Left lung (tissue), 4 donors: ENCODE measurements at regions not wholly inside any gene's neighbourhood (a gene's known extent, or its start where the extent isn't known, plus 50 kb on each side); places are given as distances from the start of the nearest gene placed in this dataset.

Experiments used
- ATAC-seq: fragments of 200-7000 bp; cut with Tn5 transposase; one replicate; pipeline ENCODE4 v1.9.1; 2020; ENCODE audit warnings: moderate library complexity
- DNase-seq, 4 donors: peaks; one replicate each; pipeline ENCODE4 v3.0.0-alpha.2; 2013 to 2020
- H3K27ac ChIP-seq, 2 donors: fragments of 200-600 bp; sonication (generic) in 1 of 2; one replicate each; pipeline versions ENCODE4 v1.5.0 to v1.8.0; 2020 to 2021
- H3K27me3 ChIP-seq, 2 donors: fragments of 200-600 bp; sonication (generic) in 1 of 2; one replicate each; pipeline versions ENCODE4 v1.5.0 to v1.8.0; 2020 to 2021
- H3K36me3 ChIP-seq, 2 donors: fragments of 200-600 bp; sonication (generic) in 1 of 2; one replicate each; pipeline versions ENCODE4 v1.5.0 to v1.8.0; 2020 to 2021
- H3K4me1 ChIP-seq, 2 donors: fragments of 200-600 bp; one replicate each; pipeline ENCODE4 v1.8.0; 2021
- H3K4me3 ChIP-seq, 2 donors: fragments of 200-600 bp; sonication (generic) in 1 of 2; one replicate each; pipeline versions ENCODE4 v1.5.0 to v1.8.0; 2020 to 2021; ENCODE audit warnings: mild to moderate bottlenecking in 1 of 2
- H3K9me3 ChIP-seq, 2 donors: fragments of 200-600 bp; sonication (generic) in 1 of 2; one replicate each; pipeline versions ENCODE4 v1.5.0 to v1.8.0; 2020 to 2021
- CTCF ChIP-seq, 2 donors: fragments of 200-600 bp; sonication (generic) in 1 of 2; IDR thresholded peaks; one replicate each; pipeline versions ENCODE4 v1.5.0 to v1.8.0; 2021; ENCODE audit warnings: antibody characterized with exemption in 2 of 2
- intact Hi-C, 2 donors: fragments of 100-400 bp; cut with DNase I; formaldehyde crosslinking; loops; one replicate each; pipeline versions ENCODE4 v1.11.2 to v1.14.2; 2022
- donor health status: DM: no; HTN: yes; CAD: no.
- donor health status: DM: no; HTN: no; CAD: no.

GRCh38 chr4:120636120-120636630 lies 286.4 kb downstream of the PRDM5 start:
- ATAC-seq = no peak
- Histone ChIP-seq H3K9me3 (no peaks in the 10 kb centered on the region), H3K27ac (no peak overlapping the region), H3K36me3 (no peaks in the 10 kb centered on the region), H3K27me3 (no peaks in the 10 kb centered on the region), H3K4me1 (no peaks in the 10 kb centered on the region), H3K4me3 (no peak overlapping the region)
- DNase-seq = no peak
- TF ChIP-seq CTCF (IDR thresholded peaks at IDR 0.05) = no peak
- intact Hi-C loops = no loop called here

GRCh38 chr4:120633810-120634209 lies 288.7 kb downstream of the PRDM5 start:
- no peaks in the 10 kb centered on the region for H3K4me1 ChIP-seq
- no peak for TF ChIP-seq CTCF (IDR thresholded peaks at IDR 0.05)
- H3K36me3 ChIP-seq = no peaks in the 10 kb centered on the region
- H3K27ac ChIP-seq = no peak overlapping the region
- H3K4me3 ChIP-seq = no peak overlapping the region
- no peaks in the 10 kb centered on the region for H3K9me3 ChIP-seq
- intact Hi-C loops = no loop called here
- ATAC-seq (no peak), DNase-seq (no peak)
- H3K27me3 ChIP-seq = no peaks in the 10 kb centered on the region

- no peak for TF ChIP-seq CTCF (IDR thresholded peaks at IDR 0.05)
- Histone ChIP-seq H3K36me3 (no peaks in the 10 kb centered on the region), H3K9me3 (peaks cover 0 to 7% of the 10 kb centered on the region in 2 donors), H3K27ac (no peak overlapping the region), H3K4me3 (no peak overlapping the region), H3K27me3 (no peaks in the 10 kb centered on the region), H3K4me1 (no peaks in the 10 kb centered on the region)
- DNase-seq (no peak), ATAC-seq (no peak)
- intact Hi-C loops = no loop called here
Measured at GRCh38 chr4:120630427-120630826, 292.1 kb downstream of the PRDM5 start.

GRCh38 chr4:120629546-120630108 lies 292.9 kb downstream of the PRDM5 start:
- Histone ChIP-seq H3K4me3 (no peak overlapping the region), H3K27me3 (no peaks in the 10 kb centered on the region), H3K36me3 (no peaks in the 10 kb centered on the region), H3K9me3 (peaks cover 0 to 7% of the 10 kb centered on the region in 2 donors), H3K27ac (no peak overlapping the region), H3K4me1 (no peaks in the 10 kb centered on the region)
- DNase-seq = no peak
- TF ChIP-seq CTCF (IDR thresholded peaks at IDR 0.05) = no peak
- no peak for ATAC-seq
- intact Hi-C loops = no loop called here

- H3K9me3 ChIP-seq = peaks cover 0 to 1% of the 10 kb centered on the region in 2 donors
- DNase-seq (peak in 1 of 4 donors; percentile 6), ATAC-seq (no peak)
- no peaks in the 10 kb centered on the region for H3K36me3 ChIP-seq
- no peaks in the 10 kb centered on the region for H3K4me1 ChIP-seq
- no peaks in the 10 kb centered on the region for H3K27me3 ChIP-seq
- TF ChIP-seq CTCF (IDR thresholded peaks at IDR 0.05) = no peak
- no peak overlapping the region for H3K27ac ChIP-seq
- no peak overlapping the region for H3K4me3 ChIP-seq
- intact Hi-C loops = no loop called here
Measured at GRCh38 chr4:120622601-120623000, 299.9 kb downstream of the PRDM5 start.
